ENCODE measurements at regions not wholly inside any gene's neighbourhood (a gene's known extent, or its start where the extent isn't known, plus 50 kb on each side); places are given as distances from the start of the nearest gene placed in this dataset.

DNA sequence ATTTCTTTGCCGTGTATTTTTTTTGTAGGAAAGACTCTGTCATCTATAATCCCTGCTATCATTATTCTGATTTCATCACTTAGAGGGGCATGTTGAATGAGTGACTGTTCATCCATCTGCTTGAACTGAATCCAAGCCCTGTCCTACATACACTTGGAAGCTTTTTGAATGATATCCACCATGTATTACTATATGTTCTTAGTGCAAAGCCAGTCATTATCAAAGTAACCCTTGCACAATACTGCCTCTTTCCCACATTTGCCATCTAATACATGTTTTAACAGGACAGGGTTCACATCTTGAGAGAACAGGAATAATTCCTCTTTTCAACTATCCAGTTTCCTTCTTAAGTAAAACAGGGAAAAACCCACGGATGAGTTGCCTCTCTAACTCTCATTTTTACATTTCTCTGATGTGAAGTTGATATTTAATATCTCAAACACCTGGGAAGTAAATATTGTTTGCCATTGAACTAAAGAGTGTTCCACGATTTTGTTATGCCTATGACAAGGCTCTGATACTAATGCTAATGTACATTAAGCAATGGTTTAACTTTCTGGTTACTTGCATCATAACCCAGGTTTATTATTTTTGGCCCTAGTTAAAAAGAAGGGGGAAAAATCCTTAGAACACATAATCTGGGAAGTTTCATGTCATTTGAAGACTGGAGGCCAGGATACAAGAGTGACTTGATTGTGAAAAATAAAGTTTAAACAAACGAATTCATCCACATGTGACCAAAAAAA lies 103.7 kb upstream of the TARS1 start:
- no peak for DNase-seq

DNA sequence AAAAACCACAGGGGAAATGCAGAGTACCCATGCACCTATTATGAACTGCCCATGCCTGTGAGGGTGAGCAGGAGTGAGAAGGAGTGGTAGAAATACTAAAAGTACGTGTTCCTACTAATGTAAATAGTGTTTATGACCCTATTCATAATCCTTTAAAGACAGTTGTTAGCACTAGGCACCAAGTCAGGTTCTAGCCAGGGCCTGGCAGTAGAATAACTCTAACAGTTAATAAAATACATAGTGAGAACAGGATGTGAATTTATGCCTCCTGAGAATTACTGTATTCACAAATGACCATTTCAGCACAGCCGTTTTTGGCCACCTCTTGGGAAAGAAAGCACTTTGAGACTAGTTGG lies 103.2 kb upstream of the TARS1 start:
- DNase-seq: no peak

DNA sequence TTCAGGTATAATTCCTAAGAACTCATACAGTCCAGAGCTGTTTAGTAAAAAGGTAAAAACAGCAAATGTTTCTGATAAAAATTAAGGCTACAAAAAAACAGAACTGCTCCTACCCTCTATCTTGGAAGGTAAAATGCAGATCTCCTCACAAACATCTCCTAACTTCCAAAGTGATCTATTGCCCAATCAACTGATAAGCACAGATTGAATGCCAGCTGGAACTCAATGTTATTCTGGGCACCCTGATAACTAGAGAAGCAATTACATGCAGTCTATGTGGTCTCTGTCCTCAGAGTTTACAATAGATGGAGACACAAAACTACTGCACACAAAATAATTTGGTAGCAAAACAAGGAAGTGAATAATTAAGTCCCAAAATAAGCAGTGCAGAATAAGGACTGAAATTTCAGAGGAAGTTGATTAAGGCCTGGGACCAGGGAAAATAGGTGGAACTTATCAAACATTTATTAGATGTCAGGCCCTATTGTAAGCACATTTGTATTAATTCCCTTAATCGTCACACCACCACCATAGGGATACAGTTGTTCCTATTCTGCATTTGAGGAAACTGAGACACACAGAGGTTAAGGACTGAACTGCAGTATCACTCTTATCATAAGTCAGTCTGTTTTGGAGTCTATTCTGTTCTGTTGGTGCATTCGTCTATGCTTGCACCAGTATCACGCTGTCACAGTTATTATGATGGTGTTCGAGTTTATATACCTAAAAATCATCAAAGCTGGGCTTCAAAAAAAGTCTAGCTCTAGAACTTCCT lies 102.2 kb upstream of the TARS1 start:
- DNase-seq: no peak

DNA sequence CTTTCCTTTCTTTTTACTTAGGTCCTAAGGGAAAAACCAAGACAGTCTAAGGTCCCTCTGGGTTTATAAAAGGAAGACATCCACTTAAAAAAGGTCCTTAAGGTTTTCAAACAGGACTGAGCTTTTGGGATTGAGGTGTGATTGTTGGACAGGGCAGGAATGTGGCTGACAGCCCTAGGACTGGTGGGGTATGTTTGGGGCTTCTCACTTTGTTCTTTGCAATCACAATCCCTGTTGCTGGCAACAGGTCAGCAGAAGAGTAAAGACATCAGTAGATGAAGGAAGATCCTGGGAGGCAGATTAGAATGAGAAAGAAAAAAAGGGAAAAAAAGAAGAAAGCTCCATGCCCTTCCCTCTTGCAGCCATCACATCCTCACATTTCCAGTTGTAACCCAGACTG lies 101.4 kb upstream of the TARS1 start:
- DNase-seq: no peak

DNA sequence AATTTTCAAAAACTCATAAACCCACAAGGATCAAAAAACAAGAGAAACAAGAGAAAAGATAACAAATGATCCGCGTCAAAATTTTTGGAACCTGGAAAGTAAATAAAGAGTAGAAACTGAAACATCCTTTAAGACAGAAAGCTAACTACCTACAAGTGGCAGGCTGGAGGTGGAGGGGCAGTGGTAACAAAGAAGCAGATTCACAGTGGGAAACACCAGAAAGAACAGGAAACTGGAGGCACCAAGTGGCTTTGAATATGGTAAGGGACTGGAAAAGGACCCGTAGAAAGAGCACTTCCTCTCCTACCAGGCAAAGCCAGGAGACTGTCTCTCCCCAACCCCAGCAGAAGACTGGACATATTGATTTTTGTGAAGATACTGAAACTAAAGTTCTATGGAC lies 100.6 kb upstream of the TARS1 start:
- no peak for DNase-seq

DNA sequence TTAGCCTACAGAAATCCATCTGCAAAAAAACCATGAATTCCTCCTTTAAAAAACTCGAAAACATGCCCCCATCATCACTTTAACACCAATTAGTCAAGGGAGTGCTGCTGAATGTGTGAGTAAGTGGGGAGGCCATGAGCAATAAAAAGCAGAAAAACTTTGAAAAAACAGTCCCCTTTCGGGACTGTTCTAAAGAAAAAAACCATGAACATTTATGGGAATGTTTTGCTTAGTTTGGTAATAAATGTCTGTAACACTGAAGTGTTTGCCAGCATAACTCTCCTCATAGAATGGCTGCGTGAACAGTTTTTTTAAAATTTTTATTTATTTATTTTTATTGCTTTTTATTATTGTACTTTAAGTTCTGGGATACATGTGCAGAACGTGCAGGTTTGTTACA lies 99.4 kb upstream of the TARS1 start:
- no peak for DNase-seq

DNA sequence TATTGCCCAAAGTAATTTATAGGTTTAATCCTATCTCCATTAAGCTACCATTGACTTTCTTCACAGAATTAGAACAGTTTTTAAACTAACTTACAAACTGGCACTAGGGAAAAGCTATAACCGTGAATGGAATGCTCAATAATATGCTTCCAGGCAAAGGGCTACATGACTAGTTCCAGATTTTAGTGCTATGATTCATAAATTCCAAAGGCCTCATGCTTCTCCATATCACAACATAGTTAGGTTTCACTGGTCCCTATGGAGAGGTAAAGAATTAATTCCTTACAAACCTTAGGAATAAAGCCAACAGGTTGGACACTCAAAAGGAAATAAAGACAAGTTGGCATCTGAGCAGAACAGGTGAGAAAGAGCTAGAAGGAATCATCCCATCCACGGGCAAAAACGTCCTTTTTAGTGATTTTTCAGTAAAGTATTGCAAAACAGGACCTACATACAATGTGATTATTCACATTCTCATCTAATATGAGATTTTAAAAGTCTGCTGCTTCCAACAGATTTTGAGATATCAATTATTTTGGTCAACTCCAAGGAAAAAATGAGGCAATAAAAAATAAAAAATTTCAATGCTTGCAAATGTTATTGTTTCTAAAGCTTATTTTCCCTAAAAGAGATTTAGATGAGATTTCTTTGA lies 97.0 kb upstream of the TARS1 start:
- DNase-seq: no peak

DNA sequence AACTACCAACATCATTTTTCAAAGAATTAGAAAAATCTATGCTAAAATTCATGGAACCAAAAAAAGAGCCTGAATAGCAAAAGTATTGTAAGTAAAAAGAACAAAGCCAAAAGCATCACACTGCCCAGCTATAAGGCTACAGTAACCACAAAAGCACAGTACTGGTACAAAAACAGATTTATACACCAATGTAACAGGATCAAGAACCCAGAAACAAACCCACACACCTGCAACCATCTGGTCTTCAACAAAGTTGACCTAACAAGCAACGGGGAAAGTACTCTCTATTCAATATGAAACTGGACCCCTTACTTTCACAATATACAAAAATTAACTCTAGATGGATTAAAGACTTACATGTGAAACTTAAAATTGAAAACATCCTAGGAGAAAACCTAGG lies 94.2 kb upstream of the TARS1 start:
- DNase-seq: no peak

DNA sequence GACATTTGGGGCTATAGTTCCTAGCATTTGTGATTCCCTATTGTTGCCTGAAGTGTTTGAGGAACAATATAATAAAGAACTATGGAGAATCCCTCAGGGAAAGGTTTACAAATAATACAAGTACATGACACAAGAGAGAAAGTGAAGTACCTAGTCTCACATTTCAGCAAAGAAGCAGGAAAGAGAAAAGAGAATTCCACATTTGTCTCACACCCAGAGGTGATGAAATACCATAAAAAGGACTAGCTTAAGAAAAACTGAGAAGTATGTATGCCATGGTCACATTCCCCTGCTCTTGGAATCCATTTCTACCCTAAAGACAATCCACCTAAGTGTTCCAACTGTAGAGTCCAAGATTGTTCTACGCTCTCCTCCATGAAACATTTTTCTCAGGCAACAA lies 79.0 kb upstream of the TARS1 start:
- DNase-seq: no peak

DNA sequence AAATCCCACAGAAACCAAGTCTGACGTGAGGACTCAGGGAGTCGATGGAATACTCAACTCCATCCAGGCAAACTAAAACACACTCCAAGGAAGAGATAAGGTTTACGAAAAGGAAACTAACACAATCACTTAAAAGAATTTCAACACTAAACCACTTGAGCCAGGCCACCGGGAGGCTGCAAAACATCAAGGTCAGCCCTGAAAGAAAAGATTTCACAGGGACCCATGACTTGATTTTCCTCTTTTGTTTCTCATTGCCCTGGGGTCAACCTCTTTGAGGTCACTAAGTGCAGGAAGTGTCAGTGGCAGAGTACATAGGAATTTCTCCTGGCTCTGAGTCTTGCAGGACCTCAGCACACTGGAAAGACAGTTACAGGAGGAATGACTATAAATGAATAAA lies 77.8 kb upstream of the TARS1 start:
- no peak for DNase-seq

DNA sequence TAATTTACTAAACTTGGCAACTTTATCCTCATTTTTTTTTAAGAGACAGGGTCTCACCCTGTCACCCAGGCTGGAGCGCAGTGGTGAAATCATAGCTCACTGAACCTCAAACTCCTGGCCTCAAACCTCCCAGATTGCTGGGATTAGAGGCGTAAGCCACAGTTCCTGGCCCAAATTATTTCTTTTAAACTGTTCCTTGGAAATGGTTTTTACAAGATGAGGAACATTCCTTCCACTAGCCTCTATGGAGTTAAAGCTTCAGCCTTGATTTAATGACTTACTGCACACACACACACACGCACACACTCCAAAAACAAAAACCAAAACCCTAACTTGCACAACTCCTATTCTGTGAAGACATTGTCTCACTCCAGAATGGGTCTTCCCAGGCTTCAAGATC lies 77.2 kb upstream of the TARS1 start:
- DNase-seq: no peak

DNA sequence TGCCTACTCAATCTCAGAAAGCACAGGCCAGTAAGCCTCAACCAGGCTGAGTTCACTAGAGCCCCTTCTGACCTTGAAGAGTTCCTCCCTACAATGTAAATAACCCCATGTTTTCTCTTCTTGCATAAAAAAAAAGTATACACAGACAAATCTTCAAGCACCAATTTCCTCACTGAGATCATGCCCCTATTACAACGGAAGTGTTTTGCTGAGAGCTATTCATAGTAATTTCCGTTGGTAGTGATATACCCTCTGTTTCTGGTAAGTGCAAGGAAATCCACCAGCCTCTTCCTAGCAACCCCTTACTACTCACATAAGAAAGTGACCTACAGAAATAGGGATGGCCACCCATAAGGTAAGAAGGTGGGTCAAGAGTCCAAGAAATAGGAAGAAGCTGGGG lies 76.4 kb upstream of the TARS1 start:
- DNase-seq: no peak

DNA sequence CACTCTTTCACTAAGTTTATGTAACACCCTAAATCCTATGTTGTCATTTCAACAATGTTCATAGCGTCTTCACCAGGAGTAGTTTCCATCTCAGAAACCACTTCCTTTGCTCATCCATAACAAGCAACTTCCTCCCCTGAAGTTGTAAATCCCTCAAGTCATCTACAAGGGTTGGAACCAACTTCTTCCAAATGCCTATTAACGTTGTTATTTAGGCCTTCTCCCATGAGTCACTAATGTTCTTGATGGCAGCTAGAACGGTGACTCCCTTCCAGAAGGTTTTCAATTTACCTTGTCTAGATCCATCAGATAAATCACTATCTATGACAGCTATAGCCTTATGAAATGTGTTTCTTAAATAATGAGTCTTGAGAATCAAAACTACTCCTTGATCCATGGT lies 73.3 kb upstream of the TARS1 start:
- DNase-seq: no peak

DNA sequence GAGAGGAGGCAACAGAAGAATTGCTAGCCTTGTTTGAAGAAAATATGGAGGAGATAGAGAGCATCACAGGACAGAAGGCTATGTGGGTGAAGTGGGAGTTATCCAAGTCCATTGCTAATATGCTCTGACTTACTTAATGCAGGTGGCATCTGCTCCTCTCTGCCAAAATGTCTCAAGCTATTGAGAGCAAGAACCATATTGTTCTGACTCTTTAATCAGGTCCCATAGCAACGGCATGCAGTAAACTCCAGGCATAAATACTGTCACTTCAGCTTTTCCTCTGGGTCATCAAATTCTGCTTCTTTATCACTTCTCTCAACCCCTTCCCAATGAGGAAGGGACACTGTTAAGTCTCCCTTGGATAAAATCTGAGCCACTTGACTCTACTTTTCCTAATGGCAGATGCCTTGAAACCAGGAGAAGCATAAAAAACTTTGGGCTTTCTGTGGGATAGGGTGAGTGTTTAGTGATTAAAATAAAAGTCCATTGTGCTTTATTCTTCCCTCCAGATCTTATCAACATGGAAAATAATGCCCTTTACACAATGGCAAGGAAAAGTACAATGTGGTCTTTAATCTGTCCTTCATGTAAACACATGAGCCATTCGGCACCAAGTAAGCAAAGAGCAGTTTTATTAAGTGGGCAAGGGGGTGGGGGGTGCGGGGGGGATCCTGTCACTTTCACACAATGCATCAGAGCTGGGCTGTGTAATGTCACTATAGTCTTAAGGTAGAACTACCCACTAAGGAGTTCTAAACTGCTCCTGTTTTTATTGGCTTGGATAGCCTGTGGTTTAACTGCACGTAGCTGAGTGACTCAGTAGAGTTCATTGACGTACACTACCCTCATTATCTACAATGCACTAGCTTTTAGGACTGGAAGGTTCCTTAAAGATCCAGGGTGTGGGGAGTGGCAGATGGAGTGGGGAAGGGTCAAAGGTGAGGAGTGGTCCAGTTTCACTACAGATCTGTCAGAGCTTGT lies 71.0 kb upstream of the TARS1 start:
- no peak for DNase-seq

DNA sequence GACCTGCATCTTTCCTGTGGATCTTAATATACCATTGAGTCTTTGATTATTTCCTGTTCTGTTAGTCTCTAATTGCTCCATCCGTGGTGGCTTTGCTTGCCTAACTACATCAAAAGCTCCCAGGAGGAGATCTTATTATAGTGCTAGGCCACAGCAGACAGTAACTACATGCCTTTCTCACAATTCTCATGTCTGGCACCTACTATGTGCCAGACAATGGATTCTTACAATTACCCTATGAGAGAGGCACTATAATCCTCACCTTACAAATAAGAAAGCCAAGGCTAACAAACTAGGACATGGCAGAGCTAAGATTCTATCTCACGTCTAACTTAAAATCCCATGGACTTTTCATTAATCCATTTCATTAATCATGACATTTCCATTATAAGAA lies 70.3 kb upstream of the TARS1 start:
- DNase-seq: no peak

DNA sequence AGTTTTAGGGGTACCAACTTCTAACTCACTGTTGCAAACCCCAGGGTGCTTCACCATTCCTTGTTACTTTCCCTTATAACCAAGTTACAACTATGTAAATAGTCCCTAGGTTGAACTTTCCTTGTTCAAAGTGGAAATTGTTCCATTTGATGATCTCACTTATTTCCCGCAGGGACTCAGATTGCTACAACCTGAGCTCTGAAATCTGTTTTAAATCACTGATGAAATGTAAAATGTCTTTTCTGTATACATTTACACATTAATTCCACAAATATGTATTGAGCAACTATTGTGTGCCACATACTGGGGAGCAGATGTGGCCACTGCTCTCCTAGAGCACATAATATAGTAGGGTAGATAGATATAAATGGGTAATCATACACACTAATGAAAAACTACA lies 69.1 kb upstream of the TARS1 start:
- no peak for DNase-seq

DNA sequence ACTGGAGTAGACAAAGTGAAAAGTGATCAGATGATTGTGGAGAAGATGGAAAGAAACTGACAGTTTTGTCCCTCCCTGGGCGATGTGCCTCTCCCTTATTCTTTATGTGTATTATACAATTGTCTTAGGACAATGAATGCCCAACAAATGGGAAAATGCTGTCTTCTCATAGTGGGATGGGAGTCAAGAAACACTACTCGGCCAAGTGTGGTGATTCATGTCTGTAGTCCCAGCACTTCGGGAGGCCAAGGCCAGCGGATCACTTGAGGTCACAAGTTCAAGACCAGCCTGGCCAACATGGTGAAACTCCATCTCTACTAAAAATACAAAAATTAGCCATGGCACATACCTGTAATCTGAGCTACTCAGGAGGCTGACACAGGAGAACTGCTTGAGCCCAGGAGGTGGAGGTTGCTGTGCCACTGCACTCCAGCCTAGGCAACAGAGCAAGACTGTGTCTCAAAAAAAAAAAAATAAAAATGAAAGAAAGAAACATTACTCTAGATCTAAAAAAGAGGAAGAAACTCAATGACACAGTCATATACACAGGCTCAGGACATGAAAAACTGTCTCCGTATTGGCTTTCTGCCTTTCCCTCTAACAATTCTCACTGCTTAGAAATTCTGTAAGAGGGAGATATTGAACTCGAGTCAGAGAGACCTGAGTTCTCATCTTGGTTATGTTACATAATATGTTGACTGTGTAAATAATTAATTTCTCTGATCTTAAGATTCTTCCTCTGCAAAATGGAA lies 67.9 kb upstream of the TARS1 start:
- no peak for DNase-seq

DNA sequence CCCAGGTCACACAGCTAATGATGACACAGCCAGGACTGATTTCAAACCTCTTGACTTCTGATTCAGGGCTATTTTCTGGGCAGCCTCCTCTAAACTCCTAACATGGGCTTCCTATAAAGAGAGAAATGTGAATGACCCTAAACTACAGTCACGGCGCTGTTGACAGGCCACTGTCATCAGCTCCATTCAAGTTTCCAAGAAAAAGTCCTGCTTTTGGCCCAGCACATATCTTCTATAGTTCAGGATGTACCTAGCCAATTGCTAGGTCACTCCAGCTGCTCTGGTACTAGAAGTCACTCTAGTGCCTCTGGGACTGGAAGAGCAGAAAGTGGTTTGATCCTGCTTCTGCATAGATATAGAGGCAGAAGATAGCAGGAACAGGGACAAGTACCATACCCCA lies 64.9 kb upstream of the TARS1 start:
- no peak for DNase-seq

DNA sequence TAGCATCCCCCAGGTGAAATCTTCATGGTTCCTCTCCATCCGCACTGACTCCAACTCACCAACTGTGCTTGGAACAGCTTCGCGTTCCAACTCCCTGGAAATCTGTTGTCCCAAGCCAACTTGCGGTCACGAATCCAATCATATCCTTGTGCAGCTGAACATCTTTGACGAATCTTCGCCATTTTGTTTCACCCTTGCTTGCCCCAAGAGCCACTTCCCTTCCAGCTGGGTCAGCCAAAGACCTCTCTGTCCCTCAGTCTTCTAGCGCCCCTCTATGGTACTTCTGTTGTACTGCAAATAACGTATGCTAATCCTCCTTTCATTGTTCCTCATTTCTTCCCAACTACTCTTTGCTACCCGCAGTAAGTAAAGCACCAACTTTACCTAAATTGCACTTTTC lies 61.0 kb upstream of the TARS1 start:
- DNase-seq: no peak

DNA sequence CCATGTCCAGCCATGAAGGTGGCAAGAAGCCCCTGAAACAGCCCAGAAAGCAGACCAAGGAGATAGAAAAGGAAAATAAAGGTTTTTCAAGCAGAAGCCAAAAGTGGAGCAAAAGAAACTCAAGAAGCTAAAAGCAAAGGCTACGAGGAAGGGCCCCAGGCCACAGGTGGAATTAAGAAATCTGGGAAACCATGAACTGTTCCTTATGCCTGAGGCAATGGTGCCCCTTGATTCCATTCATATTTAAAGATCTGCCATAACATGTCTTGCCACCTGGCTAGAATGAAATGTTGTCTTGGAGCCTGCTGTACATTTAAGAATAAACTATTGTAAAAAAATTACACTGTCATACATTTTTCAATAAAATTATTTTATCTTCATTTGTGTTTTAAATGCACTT lies 59.5 kb upstream of the TARS1 start:
- no peak for DNase-seq

Measured in GF-D8 (cell line).